Neural cell (in vitro differentiated cells): ENCODE measurements at regions not wholly inside any gene's neighbourhood (a gene's known extent, or its start where the extent isn't known, plus 50 kb on each side); places are given as distances from the start of the nearest gene placed in this dataset.

Experiments
- H2AFZ ChIP-seq: fragments of 200-600, 300-800 bp; sonication (generic), shearing (Covaris generic); 2 replicates; pipeline ENCODE4 v1.6.0; 2014; ENCODE audit warnings: low read depth, mild to moderate bottlenecking, antibody characterized with exemption, low read length, moderate library complexity
- H3F3A ChIP-seq: fragments of 200-600 bp; shearing (Covaris generic); 2 replicates; pipeline ENCODE4 v1.6.1; 2016; ENCODE audit warnings: mild to moderate bottlenecking, moderate library complexity, mixed read lengths, antibody characterized with exemption, low read length; ENCODE audit not compliant: insufficient read depth, poor library complexity, severe bottlenecking
- H3K27ac ChIP-seq: fragments of 200-600, 300-800 bp; sonication (generic), shearing (Covaris generic); 2 replicates; pipeline ENCODE4 v1.5.1; 2014; ENCODE audit warnings: mild to moderate bottlenecking, low read length, moderate library complexity
- H3K27me3 ChIP-seq: fragments of 300-800, 200-600 bp; sonication (generic), shearing (Covaris generic); 2 replicates; pipeline ENCODE4 v1.6.0; 2014; ENCODE audit warnings: mild to moderate bottlenecking, low read depth, low read length, moderate library complexity; ENCODE audit not compliant: insufficient read depth
- H3K36me3 ChIP-seq: fragments of 300-800, 200-600 bp; sonication (generic), shearing (Covaris generic); 2 replicates; pipeline ENCODE4 v1.5.1; 2014; ENCODE audit warnings: mild to moderate bottlenecking, antibody characterized with exemption, low read length, moderate library complexity; ENCODE audit not compliant: insufficient read depth
- H3K4me2 ChIP-seq: fragments of 300-800, 200-600 bp; sonication (generic), shearing (Covaris generic); 2 replicates; pipeline ENCODE4 v1.6.0; 2014; ENCODE audit warnings: mild to moderate bottlenecking, low read length
- H3K4me3 ChIP-seq: fragments of 300-800, 200-600 bp; sonication (generic), shearing (Covaris generic); 2 replicates; pipeline ENCODE4 v1.5.1; 2014; ENCODE audit warnings: mild to moderate bottlenecking, low read length, moderate library complexity
- H3K79me2 ChIP-seq: fragments of 200-600 bp; shearing (Covaris generic); replicated peaks from 2 replicates; pipeline ENCODE4 v1.6.0; 2014; ENCODE audit warnings: mild to moderate bottlenecking, low read length, moderate library complexity; ENCODE audit not compliant: insufficient read depth
- H3K9ac ChIP-seq: fragments of 300-800, 200-600 bp; sonication (generic), shearing (Covaris generic); 2 replicates; pipeline ENCODE4 v1.6.1; 2016; ENCODE audit warnings: mild to moderate bottlenecking, low read length, mixed read lengths
- H3K9me2 ChIP-seq: fragments of 200-600 bp; shearing (Covaris generic); 2 replicates; pipeline ENCODE4 v1.6.1; 2016; ENCODE audit warnings: mild to moderate bottlenecking, low read length, mixed read lengths; ENCODE audit not compliant: insufficient read depth
- H3K9me3 ChIP-seq: fragments of 200-600, 300-800 bp; sonication (generic), shearing (Covaris generic); 2 replicates; pipeline ENCODE4 v1.6.1; 2016; ENCODE audit warnings: mild to moderate bottlenecking, mixed run types, low read length, moderate library complexity, mixed read lengths
- H4K20me1 ChIP-seq: fragments of 200-600 bp; shearing (Covaris generic); 2 replicates; pipeline ENCODE4 v1.6.1; 2016; ENCODE audit warnings: mild to moderate bottlenecking, mixed run types; ENCODE audit not compliant: insufficient read depth
- EP300 ChIP-seq: fragments of 450-650 bp; conservative IDR thresholded peaks from 2 replicates; pipeline ENCODE4 v1.6.1; 2014; ENCODE audit warnings: antibody characterized with exemption, mild to moderate bottlenecking, moderate library complexity; ENCODE audit not compliant: poor library complexity, severe bottlenecking
- EZH2 ChIP-seq: fragments of 200-600, 300-800 bp; shearing (Covaris generic), sonication (generic); IDR thresholded peaks from 2 replicates; pipeline ENCODE4 v1.6.1; 2014; ENCODE audit warnings: antibody characterized with exemption, low read length, borderline replicate concordance, mild to moderate bottlenecking; ENCODE audit not compliant: insufficient read depth, poor library complexity, severe bottlenecking
- MXI1 ChIP-seq: fragments of 450-650 bp; conservative IDR thresholded peaks from 2 replicates; pipeline ENCODE4 v1.6.1; 2014; ENCODE audit warnings: antibody characterized with exemption, mild to moderate bottlenecking; ENCODE audit not compliant: poor library complexity, severe bottlenecking
- POLR2AphosphoS5 ChIP-seq: IDR thresholded peaks from 2 replicates; pipeline ENCODE4 v1.6.1; 2012
- RAD21 ChIP-seq: fragments of 450-650 bp; conservative IDR thresholded peaks from 2 replicates; pipeline ENCODE4 v1.6.1; 2014; ENCODE audit warnings: antibody characterized with exemption, mild to moderate bottlenecking, moderate library complexity
- SMC3 ChIP-seq: fragments of 450-650 bp; conservative IDR thresholded peaks from 2 replicates; pipeline ENCODE4 v1.6.1; 2014; ENCODE audit warnings: antibody characterized with exemption, mild to moderate bottlenecking, moderate library complexity; ENCODE audit not compliant: poor library complexity
- TF ChIP-seq, protein P1 (sequence below): fragments of 450-650 bp; IDR thresholded peaks from 2 replicates; pipeline ENCODE4 v1.5.1; 2014; ENCODE audit warnings: antibody characterized with exemption, mild to moderate bottlenecking, moderate library complexity; ENCODE audit not compliant: poor library complexity, severe bottlenecking

DNA sequence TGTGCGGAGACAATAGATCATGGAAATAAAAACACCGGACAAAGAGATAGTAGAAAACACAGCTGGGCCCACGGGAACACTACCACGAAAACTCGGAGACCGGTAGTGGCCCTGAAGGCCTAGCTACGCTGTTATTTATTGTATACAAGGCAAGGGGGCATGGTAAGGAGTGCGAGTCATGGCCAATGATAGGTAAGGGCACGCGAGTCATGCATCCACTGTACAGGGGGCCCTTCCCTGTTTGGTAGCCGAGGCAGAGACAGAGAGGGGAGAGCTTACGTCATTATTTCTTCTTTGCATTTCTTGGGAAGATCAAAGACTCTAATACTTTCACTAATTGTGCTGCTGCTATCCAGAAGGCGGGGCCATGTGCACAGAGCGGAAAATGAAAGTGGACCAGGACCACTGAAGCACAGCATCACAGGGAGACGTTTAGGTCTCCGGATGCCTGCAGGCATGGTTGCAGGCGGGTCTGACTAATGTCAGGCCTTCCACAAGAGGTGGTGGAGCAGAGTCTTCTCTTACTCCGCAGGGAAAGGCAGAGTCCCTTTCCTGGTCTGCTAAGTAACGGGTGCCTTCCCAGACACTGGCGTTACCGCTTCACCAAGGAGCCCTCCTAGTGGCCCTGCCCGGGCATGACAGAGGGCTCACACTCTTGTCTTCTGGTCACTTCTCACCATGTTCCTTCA lies 74.4 kb upstream of the ARL4D start:
- no peaks in the 10 kb centered on the region for H4K20me1 ChIP-seq
- H3K9ac ChIP-seq: no peak overlapping the region
- no peak overlapping the region for H3K4me2 ChIP-seq
- H3K36me3 ChIP-seq: no peaks in the 10 kb centered on the region
- no peak for TF ChIP-seq EP300
- H2AFZ ChIP-seq: no peak overlapping the region
- no peaks in the 10 kb centered on the region for H3F3A ChIP-seq
- H3K9me3 ChIP-seq: peaks cover 3% of the 10 kb centered on the region
- H3K9me2 ChIP-seq: no peaks in the 10 kb centered on the region
- no peaks in the 10 kb centered on the region for H3K27me3 ChIP-seq
- no peaks in the 10 kb centered on the region for H3K79me2 ChIP-seq
- no peak overlapping the region for H3K4me3 ChIP-seq
- no peak overlapping the region for H3K27ac ChIP-seq

DNA sequence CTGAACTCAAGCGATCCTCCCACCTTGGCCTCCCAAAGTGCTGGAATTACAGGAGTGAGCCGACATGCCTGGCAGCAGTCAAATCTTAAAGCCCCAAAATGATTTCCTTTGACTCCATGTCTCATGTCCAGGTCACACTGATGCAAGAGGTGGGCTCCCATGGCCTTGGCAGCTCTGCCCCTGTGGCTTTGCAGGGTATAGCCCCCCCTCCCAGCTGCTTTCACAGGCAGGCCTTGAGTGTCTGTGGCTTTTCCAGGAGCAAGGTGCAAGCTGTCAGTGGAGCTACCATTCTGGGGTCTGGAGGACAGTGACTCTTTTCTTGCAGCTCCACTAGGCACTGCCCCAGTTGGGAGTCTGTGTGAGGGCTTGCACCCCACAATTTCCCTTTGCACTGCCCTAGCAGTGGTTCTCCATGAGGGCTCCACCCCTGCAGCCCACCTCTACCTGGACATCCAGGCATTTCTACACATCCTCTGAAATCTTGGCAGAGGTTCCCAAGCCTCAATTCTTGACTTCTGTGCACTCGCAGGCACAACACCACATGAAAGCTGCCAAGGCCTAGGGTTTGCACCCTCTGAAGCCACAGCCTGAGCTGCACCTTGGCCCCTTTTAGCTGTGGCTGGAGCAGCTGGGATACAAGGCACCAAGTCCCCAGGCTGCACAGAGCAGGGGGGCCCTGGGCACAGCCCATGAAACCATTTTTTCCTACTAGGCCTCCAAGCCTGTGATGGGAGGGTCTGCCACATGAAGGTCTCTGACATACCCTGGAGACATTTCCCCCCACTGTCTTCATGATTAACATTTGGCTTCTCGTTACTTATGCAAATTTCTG lies 79.3 kb upstream of the ARL4D start:
- Histone ChIP-seq H3K36me3 (no peaks in the 10 kb centered on the region), H3K9ac (no peak overlapping the region), H2AFZ (no peak overlapping the region), H3K27me3 (no peaks in the 10 kb centered on the region), H3K4me2 (no peak overlapping the region), H3K9me3 (peaks cover 3% of the 10 kb centered on the region), H3K9me2 (no peaks in the 10 kb centered on the region), H3K79me2 (no peaks in the 10 kb centered on the region), H4K20me1 (no peaks in the 10 kb centered on the region), H3K27ac (no peak overlapping the region), H3K4me3 (no peak overlapping the region), H3F3A (no peaks in the 10 kb centered on the region)
- TF ChIP-seq SMC3: no peak

DNA sequence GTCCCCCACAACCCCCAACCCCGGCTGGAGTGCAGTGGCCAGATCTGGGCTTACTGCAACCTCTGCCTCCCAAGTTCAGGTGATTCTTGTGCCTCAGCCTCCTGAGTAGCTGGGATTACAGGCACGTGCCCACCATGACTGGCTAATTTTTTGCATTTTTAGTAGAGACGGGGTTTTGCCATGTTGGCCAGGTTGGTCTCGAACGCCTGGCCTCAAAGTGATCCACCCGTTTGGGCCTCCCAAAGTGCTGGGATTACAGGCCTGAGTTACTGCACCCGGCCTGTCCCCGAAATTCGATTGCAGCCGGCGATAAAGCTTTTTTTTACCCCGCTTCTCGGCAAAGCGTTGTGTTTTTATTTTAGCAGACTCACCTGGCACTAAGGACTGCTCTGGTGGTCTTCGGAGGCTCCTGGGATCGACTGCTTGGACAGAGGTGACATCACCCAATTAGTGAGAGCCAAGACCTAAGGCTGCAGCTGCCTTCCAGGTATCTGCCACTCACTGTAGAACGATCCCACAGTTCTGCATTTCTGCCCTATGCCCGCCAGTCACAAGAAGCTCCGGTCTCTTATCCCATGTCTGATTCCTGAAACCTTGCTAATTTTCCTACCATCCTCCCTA lies 82.2 kb upstream of the ARL4D start:
- Histone ChIP-seq H3K9ac (no peak overlapping the region), H3K4me2 (no peak overlapping the region), H3K4me3 (no peak overlapping the region), H3K9me3 (peaks cover 3% of the 10 kb centered on the region), H3K9me2 (no peaks in the 10 kb centered on the region), H3K36me3 (no peaks in the 10 kb centered on the region), H3K27ac (no peak overlapping the region), H3K79me2 (no peaks in the 10 kb centered on the region), H4K20me1 (no peaks in the 10 kb centered on the region), H3F3A (no peaks in the 10 kb centered on the region), H3K27me3 (no peaks in the 10 kb centered on the region), H2AFZ (no peak overlapping the region)
- TF ChIP-seq POLR2AphosphoS5: no peak
- no peak for TF ChIP-seq RAD21
- TF ChIP-seq, protein P1, sequence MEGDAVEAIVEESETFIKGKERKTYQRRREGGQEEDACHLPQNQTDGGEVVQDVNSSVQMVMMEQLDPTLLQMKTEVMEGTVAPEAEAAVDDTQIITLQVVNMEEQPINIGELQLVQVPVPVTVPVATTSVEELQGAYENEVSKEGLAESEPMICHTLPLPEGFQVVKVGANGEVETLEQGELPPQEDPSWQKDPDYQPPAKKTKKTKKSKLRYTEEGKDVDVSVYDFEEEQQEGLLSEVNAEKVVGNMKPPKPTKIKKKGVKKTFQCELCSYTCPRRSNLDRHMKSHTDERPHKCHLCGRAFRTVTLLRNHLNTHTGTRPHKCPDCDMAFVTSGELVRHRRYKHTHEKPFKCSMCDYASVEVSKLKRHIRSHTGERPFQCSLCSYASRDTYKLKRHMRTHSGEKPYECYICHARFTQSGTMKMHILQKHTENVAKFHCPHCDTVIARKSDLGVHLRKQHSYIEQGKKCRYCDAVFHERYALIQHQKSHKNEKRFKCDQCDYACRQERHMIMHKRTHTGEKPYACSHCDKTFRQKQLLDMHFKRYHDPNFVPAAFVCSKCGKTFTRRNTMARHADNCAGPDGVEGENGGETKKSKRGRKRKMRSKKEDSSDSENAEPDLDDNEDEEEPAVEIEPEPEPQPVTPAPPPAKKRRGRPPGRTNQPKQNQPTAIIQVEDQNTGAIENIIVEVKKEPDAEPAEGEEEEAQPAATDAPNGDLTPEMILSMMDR: no peak
- TF ChIP-seq MXI1: no peak
- no peak for TF ChIP-seq SMC3
- no peak for TF ChIP-seq EP300
- TF ChIP-seq EZH2: no peak
